A549 (cell line): ENCODE measurements at regions not wholly inside any gene's neighbourhood (a gene's known extent, or its start where the extent isn't known, plus 50 kb on each side); places are given as distances from the start of the nearest gene placed in this dataset.

ENCODE experiments used
- ATAC-seq, 2 experiments: fragments of 200-7000 bp in 1 of 2; fragments of >200 bp in 1 of 2; cut with Nextera tagmentation in 1 of 2; cut with Tn5 transposase in 1 of 2; 3 replicates each; pipeline versions ENCODE4 v1.8.0 to v1.9.1; 2018 to 2020; ENCODE audit warnings: mild to moderate bottlenecking in 1 of 2, moderate library complexity in 1 of 2
- CTCF ChIA-PET: fragments of 300-600 bp; sonication (Branson Sonifier 250); formaldehyde crosslinking; extraction: SDS; loops from one replicate; lab custom pipeline; 2021; ENCODE audit warnings: antibody characterized with exemption, inconsistent platforms; lab: Yijun Ruan, JAX
- POLR2A ChIA-PET: fragments of 350-600 bp; formaldehyde crosslinking; extraction: SDS; loops from one replicate; lab custom pipeline; 2021; ENCODE audit warnings: antibody characterized with exemption, inconsistent platforms; lab: Yijun Ruan, JAX
- DNase-seq, 2 experiments: peaks; one replicate each; pipeline versions ENCODE4 v3.0.0 to v3.0.0-alpha.2; 2011 to 2016; ENCODE audit warnings: low read depth in 1 of 2, low spot score in 1 of 2
- FAIRE-seq: peaks from 2 replicates; lab custom pipeline; 2011; peaks lifted over from hg19 to GRCh38; lab: Jason Lieb, UNC
- H3K27ac ChIP-seq, 2 experiments: fragments of >200 bp; sonication (Bioruptor Twin); formaldehyde crosslinking; 3 replicates each; pipeline ENCODE4 v1.5.1; 2016 to 2017
- H3K4me1 ChIP-seq: fragments of >200 bp; sonication (Bioruptor Twin); formaldehyde crosslinking; 3 replicates; pipeline ENCODE4 v1.6.1; 2016
- H3K4me2 ChIP-seq: fragments of >200 bp; sonication (Bioruptor Twin); formaldehyde crosslinking; 3 replicates; pipeline ENCODE4 v1.6.1; 2016
- H3K4me3 ChIP-seq: fragments of >200 bp; sonication (Bioruptor Twin); formaldehyde crosslinking; 3 replicates; pipeline ENCODE4 v1.5.1; 2016
- H3K9me3 ChIP-seq: fragments of >200 bp; sonication (Bioruptor Twin); formaldehyde crosslinking; 3 replicates; pipeline ENCODE4 v1.6.1; 2016
- CBX8 ChIP-seq: fragments of 200-600 bp; sonication (generic); IDR thresholded peaks from 2 replicates; pipeline ENCODE4 v1.6.1; 2016
- CEBPB ChIP-seq, 2 experiments: fragments of >200 bp in 1 of 2; sonication (Bioruptor Twin) in 1 of 2; formaldehyde crosslinking in 1 of 2; IDR thresholded peaks; 2 replicates each; pipeline ENCODE4 v1.6.1; 2012 to 2016
- CHD2 ChIP-seq: fragments of 150-350 bp; IDR thresholded peaks from 2 replicates; pipeline ENCODE4 v1.6.1; 2014; ENCODE audit warnings: low read length; ENCODE audit not compliant: partially characterized antibody
- CHD4 ChIP-seq: fragments of 200-600 bp; sonication (generic); IDR thresholded peaks from 2 replicates; pipeline ENCODE4 v1.6.1; 2016; ENCODE audit warnings: antibody characterized with exemption, mild to moderate bottlenecking, borderline replicate concordance
- EHMT2 ChIP-seq: fragments of 200-600 bp; sonication (generic); IDR thresholded peaks from 2 replicates; pipeline ENCODE4 v1.6.1; 2016; ENCODE audit warnings: antibody characterized with exemption, low read depth, mild to moderate bottlenecking, moderate library complexity
- FOSB ChIP-seq: fragments of 250-450 bp; sonication (Bioruptor Pico); IDR thresholded peaks from 2 replicates; pipeline ENCODE4 v1.5.0; 2020; ENCODE audit warnings: mild to moderate bottlenecking, moderate library complexity
- FOXS1 ChIP-seq: fragments of 250-450 bp; sonication (Bioruptor Pico); IDR thresholded peaks from 2 replicates; pipeline ENCODE4 v1.5.0; 2020; ENCODE audit warnings: mild to moderate bottlenecking, moderate library complexity
- HDAC2 ChIP-seq: fragments of 200-600 bp; sonication (generic); IDR thresholded peaks from 2 replicates; pipeline ENCODE4 v1.6.1; 2016
- HEYL ChIP-seq: fragments of 250-450 bp; sonication (Bioruptor Pico); IDR thresholded peaks from 2 replicates; pipeline ENCODE4 v1.8.0; 2021; ENCODE audit warnings: mild to moderate bottlenecking, moderate library complexity
- KDM1A ChIP-seq: fragments of 200-600 bp; sonication (generic); IDR thresholded peaks from 2 replicates; pipeline ENCODE4 v1.6.1; 2016; ENCODE audit warnings: low read depth, mild to moderate bottlenecking
- NPAS2 ChIP-seq: fragments of 250-450 bp; sonication (Bioruptor Pico); IDR thresholded peaks from 2 replicates; pipeline ENCODE4 v1.8.0; 2022; ENCODE audit warnings: mild to moderate bottlenecking, moderate library complexity, borderline replicate concordance
- POLR2A ChIP-seq: IDR thresholded peaks from 2 replicates; pipeline ENCODE4 v1.6.1; 2012; ENCODE audit warnings: mild to moderate bottlenecking, low read length
- RARB ChIP-seq: fragments of 250-450 bp; sonication (Bioruptor Pico); IDR thresholded peaks from 2 replicates; pipeline ENCODE4 v1.8.0; 2021; ENCODE audit warnings: mild to moderate bottlenecking, moderate library complexity
- RCOR1 ChIP-seq: fragments of 150-350 bp; IDR thresholded peaks from 2 replicates; pipeline ENCODE4 v1.6.1; 2014; ENCODE audit warnings: antibody characterized with exemption, low read length, low read depth
- RFX5 ChIP-seq: fragments of 450-650 bp; IDR thresholded peaks from 2 replicates; pipeline ENCODE4 v1.7.1; 2014; ENCODE audit warnings: antibody characterized with exemption, mild to moderate bottlenecking, moderate library complexity
- SMC3 ChIP-seq: fragments of >200 bp; sonication (Bioruptor Twin); formaldehyde crosslinking; IDR thresholded peaks from 3 replicates; pipeline ENCODE4 v1.6.1; 2018; ENCODE audit warnings: inconsistent platforms
- ZSCAN20 ChIP-seq: fragments of 250-450 bp; sonication (Bioruptor Pico); IDR thresholded peaks from 2 replicates; pipeline ENCODE4 v1.8.0; 2022; ENCODE audit warnings: mild to moderate bottlenecking, moderate library complexity
- WGBS: methylation state at CpG from one replicate; pipeline ENCODE4 v1.1.6; 2017; ENCODE audit errors: missing lambda C conversion rate; 5-methylcytosine and 5-hydroxymethylcytosine counted together
- TF ChIP-seq, protein P1 (sequence below): IDR thresholded peaks from 2 replicates; pipeline ENCODE4 v1.6.1; 2012
- TF ChIP-seq, protein P2 (sequence below): fragments of 200-600 bp; sonication (generic); IDR thresholded peaks from 2 replicates; pipeline ENCODE4 v1.6.1; 2016; ENCODE audit warnings: antibody characterized with exemption, mild to moderate bottlenecking, moderate library complexity
- TF ChIP-seq, protein P3 (sequence below): fragments of 250-450 bp; sonication (Bioruptor Pico); IDR thresholded peaks from 2 replicates; pipeline ENCODE4 v1.5.0; 2021; ENCODE audit warnings: mild to moderate bottlenecking, moderate library complexity, borderline replicate concordance

DNA sequence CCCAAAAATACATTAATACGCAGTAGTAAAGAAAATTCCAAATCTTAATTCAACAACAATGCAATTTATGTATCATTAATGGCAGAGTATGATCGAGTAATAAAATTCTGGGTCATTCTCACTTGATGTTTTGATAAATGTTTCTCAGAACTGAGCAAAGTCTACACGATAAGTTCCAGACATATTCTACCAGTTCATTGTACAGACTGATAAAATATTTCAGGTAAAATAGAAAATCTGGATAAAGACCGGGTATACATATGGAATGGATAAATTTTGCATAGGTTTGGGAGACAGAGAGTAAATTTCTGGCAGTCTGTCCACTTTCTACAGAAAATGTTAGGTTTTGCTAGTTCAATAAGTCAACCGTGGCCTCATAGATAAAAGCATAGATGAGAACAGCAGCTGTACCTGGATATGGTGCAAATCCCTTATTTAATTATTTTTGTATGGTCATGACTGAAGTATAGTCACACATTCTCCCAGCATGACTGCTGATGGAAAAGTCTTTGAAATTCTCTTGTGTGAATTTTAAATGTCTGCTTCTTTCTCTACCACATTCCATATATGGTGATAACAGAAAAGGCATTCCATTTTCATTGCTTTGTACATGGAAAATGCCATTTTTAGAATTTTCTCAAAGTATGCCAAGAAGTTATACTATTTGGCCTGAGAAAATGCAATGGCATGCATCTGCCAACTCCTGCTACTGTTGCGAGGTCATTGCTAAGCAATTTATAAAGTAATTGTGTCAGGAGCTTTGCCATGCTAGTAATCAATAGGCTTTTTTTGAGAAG, 301.9 kb upstream of the ARSJ start:
- WGBS = 68% methylated on average over 6 of the region's 6 CpGs
- CTCF ChIA-PET = no interaction called here
- H3K4me3 ChIP-seq = no peak overlapping the region
- FAIRE-seq (no peak), ATAC-seq (no peak)
- TF ChIP-seq, protein P1, sequence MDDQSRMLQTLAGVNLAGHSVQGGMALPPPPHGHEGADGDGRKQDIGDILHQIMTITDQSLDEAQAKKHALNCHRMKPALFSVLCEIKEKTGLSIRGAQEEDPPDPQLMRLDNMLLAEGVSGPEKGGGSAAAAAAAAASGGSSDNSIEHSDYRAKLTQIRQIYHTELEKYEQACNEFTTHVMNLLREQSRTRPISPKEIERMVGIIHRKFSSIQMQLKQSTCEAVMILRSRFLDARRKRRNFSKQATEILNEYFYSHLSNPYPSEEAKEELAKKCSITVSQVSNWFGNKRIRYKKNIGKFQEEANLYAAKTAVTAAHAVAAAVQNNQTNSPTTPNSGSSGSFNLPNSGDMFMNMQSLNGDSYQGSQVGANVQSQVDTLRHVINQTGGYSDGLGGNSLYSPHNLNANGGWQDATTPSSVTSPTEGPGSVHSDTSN = no peak
- no peak for TF ChIP-seq CHD2
- no peak for TF ChIP-seq ZSCAN20
- no peak for TF ChIP-seq FOXS1 (CRISPR knock-in tag)
- TF ChIP-seq CBX8 = no peak
- TF ChIP-seq, protein P2, sequence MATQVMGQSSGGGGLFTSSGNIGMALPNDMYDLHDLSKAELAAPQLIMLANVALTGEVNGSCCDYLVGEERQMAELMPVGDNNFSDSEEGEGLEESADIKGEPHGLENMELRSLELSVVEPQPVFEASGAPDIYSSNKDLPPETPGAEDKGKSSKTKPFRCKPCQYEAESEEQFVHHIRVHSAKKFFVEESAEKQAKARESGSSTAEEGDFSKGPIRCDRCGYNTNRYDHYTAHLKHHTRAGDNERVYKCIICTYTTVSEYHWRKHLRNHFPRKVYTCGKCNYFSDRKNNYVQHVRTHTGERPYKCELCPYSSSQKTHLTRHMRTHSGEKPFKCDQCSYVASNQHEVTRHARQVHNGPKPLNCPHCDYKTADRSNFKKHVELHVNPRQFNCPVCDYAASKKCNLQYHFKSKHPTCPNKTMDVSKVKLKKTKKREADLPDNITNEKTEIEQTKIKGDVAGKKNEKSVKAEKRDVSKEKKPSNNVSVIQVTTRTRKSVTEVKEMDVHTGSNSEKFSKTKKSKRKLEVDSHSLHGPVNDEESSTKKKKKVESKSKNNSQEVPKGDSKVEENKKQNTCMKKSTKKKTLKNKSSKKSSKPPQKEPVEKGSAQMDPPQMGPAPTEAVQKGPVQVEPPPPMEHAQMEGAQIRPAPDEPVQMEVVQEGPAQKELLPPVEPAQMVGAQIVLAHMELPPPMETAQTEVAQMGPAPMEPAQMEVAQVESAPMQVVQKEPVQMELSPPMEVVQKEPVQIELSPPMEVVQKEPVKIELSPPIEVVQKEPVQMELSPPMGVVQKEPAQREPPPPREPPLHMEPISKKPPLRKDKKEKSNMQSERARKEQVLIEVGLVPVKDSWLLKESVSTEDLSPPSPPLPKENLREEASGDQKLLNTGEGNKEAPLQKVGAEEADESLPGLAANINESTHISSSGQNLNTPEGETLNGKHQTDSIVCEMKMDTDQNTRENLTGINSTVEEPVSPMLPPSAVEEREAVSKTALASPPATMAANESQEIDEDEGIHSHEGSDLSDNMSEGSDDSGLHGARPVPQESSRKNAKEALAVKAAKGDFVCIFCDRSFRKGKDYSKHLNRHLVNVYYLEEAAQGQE = no peak
- no peak for TF ChIP-seq CEBPB (IDR thresholded peaks at IDR 0.05)
- TF ChIP-seq RARB (CRISPR knock-in tag) = no peak
- TF ChIP-seq, all 56 proteins: peak for 0
- DNase-seq = no peak
- POLR2A ChIA-PET = no interaction called here
- no peak overlapping the region for H3K4me2 ChIP-seq
- H3K9me3 ChIP-seq = no peaks in the 10 kb centered on the region
- no peak overlapping the region for H3K27ac ChIP-seq
- no peaks in the 10 kb centered on the region for H3K4me1 ChIP-seq

DNA sequence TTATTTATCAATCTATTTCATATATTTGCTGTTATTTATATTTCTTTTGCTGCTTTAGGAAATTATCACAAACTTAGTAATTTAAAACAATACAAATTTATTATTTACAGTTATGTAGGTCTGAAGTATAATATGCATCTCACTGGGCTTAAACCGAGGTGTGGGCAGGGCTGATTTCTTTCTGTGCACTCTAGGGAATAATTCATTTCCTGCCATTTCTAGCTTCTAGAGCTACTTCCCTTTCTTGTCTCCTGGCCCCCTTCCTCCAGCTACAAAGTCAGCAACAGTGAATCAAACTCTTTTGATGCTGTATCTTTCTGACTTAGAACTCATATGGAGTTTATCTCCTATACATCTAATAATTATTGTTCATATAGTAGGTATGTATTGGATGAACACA, 303.5 kb upstream of the ARSJ start:
- POLR2A ChIA-PET = no interaction called here
- WGBS = 36% methylated on average over 1 of the region's 1 CpG
- no peak overlapping the region for H3K4me3 ChIP-seq
- no peak for FAIRE-seq
- H3K4me2 ChIP-seq = no peak overlapping the region
- ATAC-seq = no peak
- no peaks in the 10 kb centered on the region for H3K9me3 ChIP-seq
- no peak for DNase-seq
- TF ChIP-seq KDM1A = no peak
- H3K27ac ChIP-seq = no peak overlapping the region
- H3K4me1 ChIP-seq = no peaks in the 10 kb centered on the region
- CTCF ChIA-PET = no interaction called here

DNA sequence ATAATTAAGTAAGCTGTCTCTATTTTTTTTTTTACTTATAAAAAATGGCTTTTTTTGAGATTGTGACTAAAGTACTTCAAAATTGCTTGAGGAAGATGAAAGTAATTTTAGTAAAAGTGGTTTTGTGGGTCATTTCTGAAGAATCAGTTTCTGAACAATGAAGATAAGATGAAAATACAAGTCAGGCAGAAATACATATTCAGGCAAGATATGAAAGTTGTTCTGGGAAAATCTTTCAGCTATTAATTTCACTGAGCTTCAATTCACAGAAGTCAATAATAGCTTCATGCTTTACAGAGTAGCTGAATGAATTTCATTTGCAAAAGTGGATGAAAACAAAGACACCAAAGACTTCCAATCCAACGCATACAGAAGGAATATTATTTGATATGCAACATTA, 305.2 kb upstream of the ARSJ start:
- no peak for DNase-seq
- ChIA-PET CTCF (no interaction called here), POLR2A (no interaction called here)
- Histone ChIP-seq H3K27ac (no peak overlapping the region), H3K4me2 (no peak overlapping the region), H3K4me3 (no peak overlapping the region), H3K4me1 (no peaks in the 10 kb centered on the region), H3K9me3 (no peaks in the 10 kb centered on the region)
- no peak for FAIRE-seq
- WGBS = 82% methylated on average over 1 of the region's 1 CpG
- TF ChIP-seq CHD4 (no peak), RARB (CRISPR knock-in tag) (no peak), RFX5 (no peak), RCOR1 (no peak)
- ATAC-seq = no peak

DNA sequence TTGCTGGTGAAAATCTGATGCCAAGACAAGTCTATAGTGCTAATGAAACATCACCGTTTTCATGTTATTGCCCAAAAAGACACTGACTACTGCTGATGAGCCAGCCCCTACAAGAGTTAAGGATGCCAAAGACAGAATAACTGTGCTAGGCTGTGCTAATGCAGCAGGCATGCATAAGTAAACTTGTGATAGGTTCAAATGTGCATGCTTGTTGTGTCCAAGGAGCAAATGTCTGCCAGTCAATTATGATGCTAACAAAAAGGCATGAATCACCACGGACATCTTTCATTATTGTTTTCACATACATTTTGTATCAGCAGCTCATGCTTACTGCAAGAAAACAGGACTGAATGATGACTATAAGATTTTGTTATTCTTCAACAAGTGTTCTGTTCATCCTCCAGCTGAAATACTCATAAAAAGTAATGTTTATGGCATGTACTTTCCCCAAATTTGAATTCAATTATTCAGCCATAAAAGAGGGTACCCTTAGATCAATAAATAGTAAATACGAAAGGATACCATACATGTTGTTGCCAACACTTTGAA, 306.9 kb upstream of the ARSJ start:
- Histone ChIP-seq H3K4me3 (no peak overlapping the region), H3K4me2 (no peak overlapping the region), H3K9me3 (no peaks in the 10 kb centered on the region), H3K27ac (no peak overlapping the region), H3K4me1 (no peaks in the 10 kb centered on the region)
- WGBS = 73% methylated on average over 3 of the region's 3 CpGs
- POLR2A ChIA-PET = no interaction called here
- ATAC-seq (no peak), FAIRE-seq (no peak), DNase-seq (no peak)
- CTCF ChIA-PET = interaction anchor here (0.6 kb wide), 1 partner anchor 11 kb away, joined by 3 read pairs; no protein-coding TSS in a partner anchor
- no peak for TF ChIP-seq POLR2A
- TF ChIP-seq FOSB (CRISPR knock-in tag) = no peak
- no peak for TF ChIP-seq HEYL
- no peak for TF ChIP-seq SMC3
- no peak for TF ChIP-seq RCOR1
- no peak for TF ChIP-seq HDAC2
- TF ChIP-seq EHMT2 = no peak
- TF ChIP-seq RFX5 = no peak
- TF ChIP-seq, protein P3, sequence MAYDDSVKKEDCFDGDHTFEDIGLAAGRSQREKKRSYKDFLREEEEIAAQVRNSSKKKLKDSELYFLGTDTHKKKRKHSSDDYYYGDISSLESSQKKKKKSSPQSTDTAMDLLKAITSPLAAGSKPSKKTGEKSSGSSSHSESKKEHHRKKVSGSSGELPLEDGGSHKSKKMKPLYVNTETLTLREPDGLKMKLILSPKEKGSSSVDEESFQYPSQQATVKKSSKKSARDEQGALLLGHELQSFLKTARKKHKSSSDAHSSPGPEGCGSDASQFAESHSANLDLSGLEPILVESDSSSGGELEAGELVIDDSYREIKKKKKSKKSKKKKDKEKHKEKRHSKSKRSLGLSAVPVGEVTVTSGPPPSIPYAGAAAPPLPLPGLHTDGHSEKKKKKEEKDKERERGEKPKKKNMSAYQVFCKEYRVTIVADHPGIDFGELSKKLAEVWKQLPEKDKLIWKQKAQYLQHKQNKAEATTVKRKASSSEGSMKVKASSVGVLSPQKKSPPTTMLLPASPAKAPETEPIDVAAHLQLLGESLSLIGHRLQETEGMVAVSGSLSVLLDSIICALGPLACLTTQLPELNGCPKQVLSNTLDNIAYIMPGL (CRISPR knock-in tag) = no peak
- TF ChIP-seq NPAS2 = no peak
- no peak for TF ChIP-seq ZSCAN20
